GM21619 (cell line): ENCODE measurements at regions not wholly inside any gene's neighbourhood (a gene's known extent, or its start where the extent isn't known, plus 50 kb on each side); places are given as distances from the start of the nearest gene placed in this dataset.
A peak's percentile ranks its signal among the peaks of the same experiment; 100 is the strongest.
"Not testable (repeated sequence)": the region's sequence is repeated elsewhere in the genome, so short reads cannot be mapped to it uniquely, and the experiment has no call there.

ENCODE experiments used
- ATAC-seq: cut with Tn5 transposase; IDR thresholded peaks from one replicate; pipeline ENCODE4 v1.9.1; 2021; ENCODE audit not compliant: unreplicated experiment

DNA sequence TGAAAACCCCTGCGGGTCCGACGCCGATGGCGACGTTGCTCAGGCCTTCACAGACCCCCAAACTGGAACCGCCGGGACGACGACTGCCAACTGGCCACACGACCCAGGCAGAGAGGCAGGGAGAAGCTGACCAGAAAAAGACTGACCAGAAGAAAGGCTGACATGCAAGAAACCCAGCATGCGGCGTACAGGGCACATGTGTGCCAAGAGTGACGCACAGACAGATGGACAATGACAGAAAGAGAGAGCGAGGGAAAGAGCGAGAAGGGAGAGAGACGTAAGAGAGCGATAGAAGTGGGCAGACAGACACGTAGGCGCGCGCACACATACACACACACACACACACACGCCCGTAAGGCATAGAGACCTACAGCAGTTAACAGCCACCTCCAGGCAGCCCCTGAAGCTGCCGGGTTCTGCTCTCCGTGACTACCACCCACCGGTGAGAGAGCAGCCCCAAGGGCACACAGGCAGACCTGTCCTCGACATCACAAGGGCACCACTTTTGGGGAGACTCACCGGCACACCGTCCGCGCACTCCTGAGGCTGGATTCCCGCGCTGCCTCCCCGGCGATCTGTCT is 67.2 kb upstream of the ZNF527 start:
- no peak for ATAC-seq

DNA sequence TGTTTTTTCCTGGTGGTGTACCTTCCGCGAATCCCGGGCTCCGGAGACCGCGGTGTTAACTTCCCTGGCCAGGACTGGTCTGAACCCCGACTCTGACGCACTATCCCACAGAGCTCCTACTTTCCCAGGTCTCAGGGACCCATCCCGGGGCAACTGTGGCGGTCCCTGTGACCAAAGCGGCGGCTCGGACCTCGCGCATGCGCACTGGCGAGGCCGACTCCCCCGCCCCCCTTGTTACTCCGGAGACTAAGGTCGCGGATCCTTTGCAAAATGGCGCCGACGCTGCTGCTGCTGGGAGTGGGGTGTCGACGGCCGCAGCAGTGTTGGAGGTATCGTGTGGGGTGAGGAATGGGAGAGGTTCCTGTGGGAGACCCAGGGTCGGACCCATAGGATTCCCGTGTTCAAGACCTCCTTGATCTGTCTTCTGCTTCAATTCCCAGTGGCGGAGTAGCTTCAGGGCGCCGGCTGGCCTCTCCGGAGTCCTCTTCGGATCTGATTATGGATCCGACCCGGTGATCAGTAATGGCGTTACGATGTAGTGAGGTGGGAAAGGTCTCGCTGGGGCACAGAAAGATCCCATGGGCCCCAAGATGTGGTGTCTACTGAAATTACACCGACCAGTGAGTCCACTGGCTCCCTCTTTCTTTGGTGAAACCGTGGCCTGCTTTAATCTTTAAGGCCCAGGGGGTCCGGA is 66.6 kb upstream of the ZNF527 start:
- ATAC-seq = no peak

DNA sequence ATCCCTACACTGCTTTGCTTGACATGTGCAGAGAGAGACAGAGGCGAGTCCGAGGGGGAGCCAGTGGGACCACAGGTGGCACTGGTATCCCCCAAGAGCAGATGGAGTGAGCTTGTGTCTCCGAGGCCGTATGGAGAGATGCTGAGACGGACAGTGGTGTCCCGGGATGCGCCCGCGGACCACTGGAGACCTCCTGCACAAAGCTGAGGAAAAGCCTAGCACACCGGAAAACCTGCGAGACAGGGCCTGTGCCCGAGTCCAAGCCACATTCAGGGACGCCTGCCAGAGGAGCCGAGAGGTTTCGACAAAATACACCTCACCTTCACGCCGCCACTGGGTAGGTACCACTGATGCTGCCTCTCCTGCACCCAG is 66.0 kb upstream of the ZNF527 start:
- no peak for ATAC-seq

DNA sequence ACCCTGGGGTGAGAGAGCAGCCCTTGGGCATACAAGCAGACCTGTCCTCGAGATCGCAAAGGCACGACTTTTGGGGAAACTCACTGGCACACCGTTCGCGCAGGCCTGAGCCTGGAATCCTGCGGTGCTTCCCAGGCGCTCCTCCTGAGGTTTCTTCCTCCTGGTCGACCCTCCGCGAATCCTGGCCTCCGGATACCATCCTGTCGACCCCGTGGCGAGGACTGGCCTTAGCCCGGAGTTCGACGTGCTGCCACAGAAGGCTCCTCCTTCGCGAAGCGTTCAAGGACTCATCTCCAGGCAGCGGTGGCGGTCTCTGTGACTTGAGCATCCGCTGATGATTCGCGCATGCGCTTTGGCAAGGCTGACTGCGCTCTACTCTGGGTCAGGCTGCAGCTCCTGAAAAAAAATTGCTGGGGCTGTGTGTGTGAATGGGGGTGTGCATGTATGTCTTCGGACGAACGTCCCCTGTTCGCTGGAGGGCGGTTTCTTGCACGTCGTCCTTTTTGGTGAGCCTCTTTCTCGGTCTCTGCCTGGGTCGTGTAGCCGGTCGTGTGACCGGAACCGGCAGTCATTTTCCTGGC is 64.4 kb upstream of the ZNF527 start:
- ATAC-seq = no peak

DNA sequence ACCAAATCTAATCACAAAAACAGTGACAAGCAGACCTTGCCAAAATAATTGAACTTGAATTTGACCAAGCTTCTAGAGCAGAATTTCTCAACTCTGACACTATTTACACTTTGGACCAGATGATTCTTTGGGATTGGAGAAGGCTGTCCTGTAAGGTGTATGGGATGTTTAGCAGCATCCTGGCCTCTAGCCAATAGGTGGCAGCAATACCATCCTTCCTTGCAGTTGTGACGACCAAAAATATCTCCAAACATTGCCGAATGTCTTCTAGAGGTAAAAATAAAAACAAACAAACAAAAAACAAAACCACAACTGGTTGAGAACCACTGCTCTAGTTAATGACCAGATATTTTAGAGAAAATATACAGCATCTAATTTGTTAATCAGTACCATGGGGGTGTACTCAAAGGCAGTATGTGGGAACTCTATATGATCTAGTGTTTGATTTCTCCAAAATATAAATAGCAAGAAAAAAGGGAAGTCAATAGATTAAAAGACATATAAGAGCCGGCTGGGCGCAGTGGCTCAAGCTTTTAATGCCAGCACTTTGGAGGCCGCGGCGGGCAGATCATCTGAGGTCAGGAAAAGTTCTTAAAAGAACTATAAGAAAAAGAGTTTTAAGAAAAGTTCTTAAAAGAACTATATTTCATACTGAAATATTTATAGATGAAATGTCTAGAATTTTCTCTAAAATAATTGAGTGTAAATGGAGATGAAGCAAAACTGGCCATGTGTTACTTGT is 60.9 kb upstream of the ZNF527 start:
- ATAC-seq = no peak

DNA sequence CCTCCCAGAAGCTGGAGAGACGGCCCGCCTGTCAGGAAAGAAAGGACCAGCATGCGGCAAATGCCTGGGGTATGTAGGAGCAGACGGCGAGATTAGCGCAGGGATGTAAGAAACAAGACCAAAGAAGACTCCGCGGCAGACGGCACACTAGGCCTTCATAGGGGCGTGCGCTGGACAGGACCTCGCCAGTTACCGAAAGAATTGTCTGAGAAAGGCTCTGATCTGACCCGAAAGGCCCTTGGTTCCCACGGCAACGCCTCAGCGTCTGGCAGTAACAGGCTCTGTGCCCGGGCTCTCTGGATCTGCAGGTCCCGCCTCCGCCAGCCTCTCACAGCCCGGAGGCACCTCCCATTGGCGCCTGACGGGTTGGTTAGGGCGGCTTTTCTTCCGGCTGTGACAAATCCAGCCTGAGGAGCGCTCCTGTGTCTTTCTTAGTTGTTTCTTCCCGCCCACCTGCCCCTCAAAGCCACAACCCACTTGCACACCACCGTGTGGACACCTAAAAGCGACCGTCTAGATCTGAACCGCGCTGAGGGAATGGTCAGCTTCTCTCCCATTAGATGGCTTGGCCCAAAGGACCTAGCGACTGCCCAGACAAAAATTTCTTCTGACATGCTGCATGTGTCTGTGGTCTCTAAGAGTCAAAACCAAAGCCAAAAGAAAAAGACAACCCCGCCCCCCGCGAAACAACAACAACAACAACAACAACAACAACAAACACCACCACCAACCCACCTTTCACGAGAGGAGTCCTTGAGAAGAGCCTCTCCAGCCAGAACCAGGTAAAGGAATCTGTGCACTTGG is 58.2 kb upstream of the ZNF527 start:
- not testable (repeated sequence) for ATAC-seq

DNA sequence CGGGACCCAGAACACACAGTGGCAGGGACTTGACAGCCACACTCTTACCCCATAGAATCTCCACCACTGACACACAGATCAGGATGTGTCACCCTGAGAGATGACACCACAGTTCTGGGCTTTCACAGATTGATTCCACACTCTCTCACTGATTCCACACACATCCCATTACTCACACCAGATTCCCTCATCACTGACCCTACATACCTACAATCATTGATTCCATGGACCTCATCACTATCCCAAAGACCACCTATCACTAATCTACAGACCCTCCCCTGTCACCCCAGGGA is 57.6 kb upstream of the ZNF527 start:
- ATAC-seq = no peak

DNA sequence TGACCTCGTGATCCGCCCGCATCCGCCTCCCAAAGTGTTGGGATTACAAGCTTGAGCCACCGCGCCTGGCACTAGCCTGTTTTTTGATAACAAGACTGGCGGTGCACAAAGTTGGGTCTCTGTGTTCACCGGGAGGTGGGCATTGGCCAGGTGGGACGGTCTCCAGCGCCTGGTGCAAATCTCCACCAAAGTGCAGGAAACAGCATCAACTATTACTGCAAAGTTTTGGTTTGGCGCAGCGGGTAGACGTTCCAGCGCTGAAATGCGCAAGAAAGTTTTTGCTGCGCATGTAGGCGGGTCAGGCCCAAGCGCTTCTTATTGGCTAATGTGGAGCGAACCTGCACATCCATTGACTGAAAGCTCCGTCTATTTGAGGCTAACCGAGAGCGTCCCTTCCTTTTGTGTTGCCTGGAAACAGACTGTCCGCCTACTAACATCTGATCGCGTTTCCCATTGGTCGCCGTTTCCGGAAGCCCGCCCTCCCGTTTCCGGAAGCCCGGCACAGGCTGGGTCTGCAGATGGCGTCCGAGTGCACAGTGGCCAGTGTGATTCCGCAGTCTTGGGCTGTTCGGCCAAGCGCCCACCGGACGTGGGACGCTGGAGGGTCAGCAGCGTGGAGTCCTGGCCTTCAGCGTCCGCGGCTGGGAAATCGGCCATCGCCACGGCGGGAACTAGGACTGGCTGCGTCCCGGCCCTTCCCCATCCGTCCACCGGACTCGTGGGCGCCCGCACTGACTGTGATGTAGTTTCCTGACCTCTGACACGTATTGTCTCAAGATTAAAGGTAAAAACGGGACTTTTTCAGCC is 53.3 kb upstream of the ZNF527 start:
- ATAC-seq = peak; percentile 92

DNA sequence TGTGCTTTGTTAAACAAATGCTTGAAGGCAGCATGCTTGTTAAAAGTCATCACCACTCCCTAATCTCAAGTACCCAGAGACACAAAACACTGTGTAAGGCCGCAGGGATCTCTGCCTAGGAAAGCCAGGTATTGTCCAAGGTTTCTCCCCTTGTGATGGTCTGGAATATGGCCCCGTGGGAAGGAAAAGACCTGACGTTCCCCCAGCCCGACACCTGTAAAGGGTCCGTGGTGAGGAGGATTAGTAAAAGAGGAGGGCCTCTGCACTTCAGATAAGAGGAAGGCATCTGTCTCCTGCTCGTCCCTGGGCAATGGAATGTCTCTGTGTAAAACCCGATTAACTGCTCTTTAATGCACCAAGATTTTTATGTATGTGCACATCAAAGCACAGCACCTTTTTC is 49.9 kb upstream of the ZNF527 start:
- not testable (repeated sequence) for ATAC-seq
